ENCODE measurements at regions not wholly inside any gene's neighbourhood (a gene's known extent, or its start where the extent isn't known, plus 50 kb on each side); places are given as distances from the start of the nearest gene placed in this dataset.

- no peaks in the 10 kb centered on the region for H3K9me3 Mint-ChIP-seq
- no peaks in the 10 kb centered on the region for H3K36me3 Mint-ChIP-seq
- no peak overlapping the region for H3K4me3 Mint-ChIP-seq
These were observed 261.6 kb downstream of the VPS13C start for GRCh38 chr15:61798631-61799030.

GRCh38 chr15:61796056-61796455, 264.2 kb downstream of the VPS13C start:
- no peaks in the 10 kb centered on the region for H3K9me3 Mint-ChIP-seq

More at GRCh38 chr15:61798631-61799030, 261.6 kb downstream of the VPS13C start:
- no peak overlapping the region for H3K27ac Mint-ChIP-seq
- H3K4me1 Mint-ChIP-seq = no peaks in the 10 kb centered on the region
- H3K27me3 Mint-ChIP-seq = peaks cover 10% of the 10 kb centered on the region

GRCh38 chr15:61794881-61795280, 265.4 kb downstream of the VPS13C start:
- Mint-ChIP-seq H3K36me3 (no peaks in the 10 kb centered on the region), H3K4me1 (no peaks in the 10 kb centered on the region), H3K9me3 (no peaks in the 10 kb centered on the region), H3K4me3 (no peak overlapping the region), H3K27me3 (peaks cover 23% of the 10 kb centered on the region), H3K27ac (no peak overlapping the region)

More at GRCh38 chr15:61796056-61796455, 264.2 kb downstream of the VPS13C start:
- H3K36me3 Mint-ChIP-seq = no peaks in the 10 kb centered on the region
- H3K27me3 Mint-ChIP-seq = peaks cover 19% of the 10 kb centered on the region
- no peak overlapping the region for H3K4me3 Mint-ChIP-seq
- H3K27ac Mint-ChIP-seq = no peak overlapping the region
- H3K4me1 Mint-ChIP-seq = no peaks in the 10 kb centered on the region

DNA sequence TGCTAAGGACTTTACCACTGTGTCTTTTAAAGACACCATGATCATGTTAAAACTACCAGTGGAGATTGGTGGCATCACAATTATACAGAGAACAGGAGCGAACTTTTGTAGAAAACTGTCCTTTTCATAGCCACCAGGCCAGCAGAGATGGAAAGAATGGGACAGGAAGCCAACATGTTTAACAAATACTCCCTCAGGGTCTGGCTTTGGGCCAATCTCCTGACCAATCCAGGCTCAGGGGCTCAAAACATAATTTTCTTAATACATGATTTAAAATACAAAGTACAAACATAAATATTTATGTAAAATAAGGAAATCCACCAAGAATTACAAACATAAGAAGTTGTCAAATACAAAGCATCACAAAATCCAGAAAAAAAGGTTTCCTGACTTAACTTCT, 266.0 kb downstream of the VPS13C start:
- Mint-ChIP-seq H3K9me3 (no peaks in the 10 kb centered on the region), H3K27ac (no peak overlapping the region)

DNA sequence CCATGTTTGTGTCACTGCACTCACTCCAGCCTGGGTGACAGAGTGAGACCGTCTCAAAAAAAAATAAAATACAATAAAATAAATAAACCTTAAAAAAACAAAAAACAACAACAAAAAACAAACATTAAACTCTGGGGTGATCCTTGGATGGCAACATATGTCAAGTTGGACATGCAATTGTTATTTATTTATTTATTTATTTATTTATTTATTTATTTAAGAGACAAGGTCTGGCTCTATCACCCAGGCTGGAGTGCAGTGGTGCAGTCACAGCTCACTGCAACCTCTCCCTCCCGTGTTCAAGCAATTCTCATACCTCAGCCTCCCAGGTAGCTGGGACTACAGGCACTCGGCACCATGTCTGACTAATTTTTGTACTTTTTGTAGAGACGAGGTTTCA, 275.5 kb downstream of the VPS13C start:
- Mint-ChIP-seq H3K36me3 (no peaks in the 10 kb centered on the region), H3K4me1 (no peaks in the 10 kb centered on the region), H3K4me3 (no peak overlapping the region), H3K27ac (no peak overlapping the region), H3K27me3 (peaks cover 19% of the 10 kb centered on the region), H3K9me3 (no peaks in the 10 kb centered on the region)

More for the DNA sequence above, 266.0 kb downstream of the VPS13C start:
- Mint-ChIP-seq H3K4me3 (no peak overlapping the region), H3K27me3 (peaks cover 23% of the 10 kb centered on the region), H3K36me3 (no peaks in the 10 kb centered on the region), H3K4me1 (no peaks in the 10 kb centered on the region)

DNA sequence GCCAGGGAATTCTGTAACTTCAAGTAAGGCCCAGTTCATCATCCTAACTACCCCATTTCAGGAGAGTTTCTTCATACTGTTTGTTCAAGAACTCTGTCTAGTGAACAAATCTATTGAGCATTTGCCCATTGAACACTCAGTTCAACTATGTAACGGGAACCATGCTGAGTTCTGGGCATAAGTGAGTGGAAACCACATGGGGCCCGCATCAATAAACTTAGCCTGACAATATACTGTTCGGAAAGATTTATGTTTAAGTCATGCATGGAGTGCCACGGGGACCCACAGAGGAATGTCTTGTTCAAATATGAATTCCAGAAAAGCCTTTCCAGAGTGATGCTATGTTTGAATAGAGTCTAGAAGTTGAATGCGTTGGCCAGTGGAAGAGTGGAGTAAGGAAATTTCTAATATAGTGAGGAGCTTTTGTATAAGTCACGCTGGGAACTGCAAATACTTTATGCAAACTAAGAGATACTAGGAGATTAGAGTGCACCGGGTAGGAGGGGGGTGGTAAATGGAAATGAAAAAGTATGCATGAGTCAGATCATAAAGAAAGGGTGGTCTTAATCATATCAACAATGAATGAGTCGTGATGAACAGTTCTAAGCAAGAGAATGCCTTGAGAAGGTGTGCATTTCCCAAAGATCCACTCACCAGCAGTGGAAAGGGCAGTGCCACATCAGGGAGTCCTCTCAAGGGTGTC, 279.8 kb downstream of the VPS13C start:
- H3K27ac Mint-ChIP-seq = no peak overlapping the region
- no peaks in the 10 kb centered on the region for H3K9me3 Mint-ChIP-seq
- no peaks in the 10 kb centered on the region for H3K36me3 Mint-ChIP-seq
- no peaks in the 10 kb centered on the region for H3K4me1 Mint-ChIP-seq
- no peak overlapping the region for H3K4me3 Mint-ChIP-seq
- peaks cover 36% of the 10 kb centered on the region for H3K27me3 Mint-ChIP-seq

DNA sequence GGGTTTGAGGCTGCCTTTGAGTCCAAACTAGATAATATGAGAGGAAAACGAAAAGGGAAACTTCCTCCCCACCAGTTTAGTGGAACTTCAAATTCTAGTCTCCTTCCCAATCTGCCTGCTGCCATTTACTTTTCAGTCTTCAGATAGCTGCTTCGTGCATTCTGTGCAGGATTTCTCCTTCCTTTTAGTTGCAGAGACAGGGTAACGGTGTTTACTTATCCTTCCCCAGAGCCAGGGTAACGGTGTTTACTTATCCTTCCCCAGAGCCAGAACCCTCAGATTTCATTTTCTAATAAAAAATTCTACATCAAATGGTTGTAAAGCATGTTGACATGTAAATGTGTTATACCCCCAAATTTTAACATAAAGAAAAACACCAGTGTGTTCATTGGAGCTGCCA, 282.6 kb downstream of the VPS13C start:
- peaks cover 33% of the 10 kb centered on the region for H3K27me3 Mint-ChIP-seq
- H3K9me3 Mint-ChIP-seq = peaks cover 6% of the 10 kb centered on the region
- H3K36me3 Mint-ChIP-seq = no peaks in the 10 kb centered on the region
- H3K4me3 Mint-ChIP-seq = no peak overlapping the region
- no peak overlapping the region for H3K27ac Mint-ChIP-seq
- no peaks in the 10 kb centered on the region for H3K4me1 Mint-ChIP-seq

- peaks cover 11% of the 10 kb centered on the region for H3K27me3 Mint-ChIP-seq
- H3K4me3 Mint-ChIP-seq = no peak overlapping the region
- no peak overlapping the region for H3K27ac Mint-ChIP-seq
- peaks cover 16% of the 10 kb centered on the region for H3K9me3 Mint-ChIP-seq
- no peaks in the 10 kb centered on the region for H3K4me1 Mint-ChIP-seq
- peaks cover 2% of the 10 kb centered on the region for H3K36me3 Mint-ChIP-seq
These were observed 290.7 kb downstream of the VPS13C start for GRCh38 chr15:61769557-61769956.

DNA sequence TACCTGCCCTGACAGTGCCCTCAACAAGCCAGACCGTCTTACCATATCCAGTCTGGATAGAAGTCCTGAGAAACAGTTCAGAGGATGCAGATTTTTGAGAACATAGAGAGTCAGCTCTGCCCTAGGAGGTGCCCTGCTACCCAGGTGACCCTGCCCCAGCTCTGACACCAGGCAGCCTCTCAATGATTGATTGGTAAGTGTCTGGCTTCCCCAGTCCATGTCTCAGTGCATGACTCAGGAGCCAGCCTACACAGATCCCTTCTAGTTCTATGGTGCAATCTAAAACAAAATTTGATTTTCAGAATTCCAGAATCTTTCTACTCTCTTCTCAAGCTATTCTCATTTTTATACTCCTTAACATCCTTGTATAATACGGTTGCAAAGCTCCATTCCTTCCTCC, 292.1 kb downstream of the VPS13C start:
- Mint-ChIP-seq H3K27ac (no peak overlapping the region), H3K4me1 (no peaks in the 10 kb centered on the region), H3K27me3 (peaks cover 17% of the 10 kb centered on the region)

GRCh38 chr15:61764981-61765380, 295.3 kb downstream of the VPS13C start:
- Mint-ChIP-seq H3K27me3 (peaks cover 30% of the 10 kb centered on the region), H3K4me1 (no peaks in the 10 kb centered on the region), H3K9me3 (no peaks in the 10 kb centered on the region), H3K27ac (no peak overlapping the region), H3K4me3 (no peak overlapping the region), H3K36me3 (no peaks in the 10 kb centered on the region)

More for the DNA sequence above, 292.1 kb downstream of the VPS13C start:
- H3K4me3 Mint-ChIP-seq = no peak overlapping the region
- peaks cover 2% of the 10 kb centered on the region for H3K36me3 Mint-ChIP-seq
- peaks cover 10% of the 10 kb centered on the region for H3K9me3 Mint-ChIP-seq

GRCh38 chr15:61764141-61764540, 296.1 kb downstream of the VPS13C start:
- H3K27me3 Mint-ChIP-seq = peaks cover 30% of the 10 kb centered on the region
- H3K27ac Mint-ChIP-seq = no peak overlapping the region
- no peaks in the 10 kb centered on the region for H3K36me3 Mint-ChIP-seq
- H3K9me3 Mint-ChIP-seq = no peaks in the 10 kb centered on the region
- H3K4me3 Mint-ChIP-seq = no peak overlapping the region
- no peaks in the 10 kb centered on the region for H3K4me1 Mint-ChIP-seq

GRCh38 chr15:61762676-61763075, 297.6 kb downstream of the VPS13C start:
- H3K27me3 Mint-ChIP-seq = peaks cover 27% of the 10 kb centered on the region
- H3K27ac Mint-ChIP-seq = no peak overlapping the region
- no peaks in the 10 kb centered on the region for H3K36me3 Mint-ChIP-seq
- H3K4me3 Mint-ChIP-seq = no peak overlapping the region
- no peaks in the 10 kb centered on the region for H3K9me3 Mint-ChIP-seq
- no peaks in the 10 kb centered on the region for H3K4me1 Mint-ChIP-seq

DNA sequence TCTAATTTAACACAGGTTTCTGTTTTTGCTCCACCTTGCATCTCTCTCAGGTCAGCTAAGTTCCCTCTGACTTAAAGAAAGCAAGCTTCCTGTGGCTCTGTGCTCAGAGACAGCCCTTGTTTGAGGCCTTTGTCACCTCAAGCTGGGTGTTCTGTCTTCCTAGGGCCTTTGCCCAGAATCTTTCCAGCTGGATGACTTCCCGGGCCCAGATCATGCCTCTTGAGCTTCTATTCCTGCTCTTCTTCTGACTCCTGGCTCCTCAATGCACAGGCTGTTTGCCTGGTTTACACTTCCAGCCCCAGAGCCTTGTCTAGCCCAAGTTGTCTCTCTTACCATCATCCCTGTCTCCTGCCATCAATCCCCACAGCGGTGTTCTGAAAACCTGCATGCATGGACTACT, 300.6 kb downstream of the VPS13C start:
- Mint-ChIP-seq H3K4me3 (no peak overlapping the region), H3K9me3 (no peaks in the 10 kb centered on the region), H3K4me1 (no peaks in the 10 kb centered on the region), H3K27ac (no peak overlapping the region), H3K36me3 (no peaks in the 10 kb centered on the region), H3K27me3 (peaks cover 22% of the 10 kb centered on the region)

DNA sequence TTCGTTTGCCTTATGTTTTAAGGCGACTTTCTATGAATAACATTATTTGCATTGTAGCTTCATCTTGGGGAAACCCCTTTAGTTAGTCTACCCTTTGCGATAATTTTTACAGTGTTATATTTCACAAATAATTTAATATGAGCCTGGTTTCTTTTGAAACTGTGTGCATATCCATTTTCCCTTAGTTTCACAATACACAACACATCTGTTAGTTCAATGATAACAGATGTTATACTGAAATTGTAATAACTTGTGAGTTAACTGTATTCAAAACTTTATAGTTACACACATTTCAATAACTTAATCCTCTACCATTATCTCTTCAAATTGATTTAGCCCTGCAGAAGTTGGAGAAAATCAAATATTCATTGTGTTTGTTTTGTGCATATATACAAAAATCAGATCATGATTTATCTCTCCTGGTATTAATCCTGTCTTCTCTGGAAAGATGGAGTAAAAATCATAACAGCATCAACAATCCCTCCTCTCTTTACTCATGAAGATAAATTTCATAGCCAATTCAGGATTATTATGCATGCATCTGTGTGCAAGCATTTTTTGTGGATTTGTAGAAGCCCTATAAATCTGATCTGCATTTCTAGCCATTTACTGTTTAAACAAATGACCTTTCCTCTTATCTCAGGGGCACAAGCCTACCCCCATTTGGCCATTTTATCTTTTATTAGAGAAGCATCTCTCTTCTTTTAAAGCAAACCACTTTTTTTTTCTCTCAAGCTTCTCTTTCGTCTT, 304.0 kb downstream of the VPS13C start:
- no peaks in the 10 kb centered on the region for H3K9me3 Mint-ChIP-seq
- no peak overlapping the region for H3K27ac Mint-ChIP-seq
- H3K27me3 Mint-ChIP-seq = peaks cover 9% of the 10 kb centered on the region
- no peaks in the 10 kb centered on the region for H3K4me1 Mint-ChIP-seq
- H3K36me3 Mint-ChIP-seq = no peaks in the 10 kb centered on the region
- no peak overlapping the region for H3K4me3 Mint-ChIP-seq

- H3K9me3 Mint-ChIP-seq = no peaks in the 10 kb centered on the region
- H3K4me3 Mint-ChIP-seq = no peak overlapping the region
- peaks cover 5% of the 10 kb centered on the region for H3K27me3 Mint-ChIP-seq
- no peaks in the 10 kb centered on the region for H3K4me1 Mint-ChIP-seq
- H3K36me3 Mint-ChIP-seq = no peaks in the 10 kb centered on the region
- H3K27ac Mint-ChIP-seq = no peak overlapping the region
These were observed 304.8 kb downstream of the VPS13C start for GRCh38 chr15:61755467-61755866.

DNA sequence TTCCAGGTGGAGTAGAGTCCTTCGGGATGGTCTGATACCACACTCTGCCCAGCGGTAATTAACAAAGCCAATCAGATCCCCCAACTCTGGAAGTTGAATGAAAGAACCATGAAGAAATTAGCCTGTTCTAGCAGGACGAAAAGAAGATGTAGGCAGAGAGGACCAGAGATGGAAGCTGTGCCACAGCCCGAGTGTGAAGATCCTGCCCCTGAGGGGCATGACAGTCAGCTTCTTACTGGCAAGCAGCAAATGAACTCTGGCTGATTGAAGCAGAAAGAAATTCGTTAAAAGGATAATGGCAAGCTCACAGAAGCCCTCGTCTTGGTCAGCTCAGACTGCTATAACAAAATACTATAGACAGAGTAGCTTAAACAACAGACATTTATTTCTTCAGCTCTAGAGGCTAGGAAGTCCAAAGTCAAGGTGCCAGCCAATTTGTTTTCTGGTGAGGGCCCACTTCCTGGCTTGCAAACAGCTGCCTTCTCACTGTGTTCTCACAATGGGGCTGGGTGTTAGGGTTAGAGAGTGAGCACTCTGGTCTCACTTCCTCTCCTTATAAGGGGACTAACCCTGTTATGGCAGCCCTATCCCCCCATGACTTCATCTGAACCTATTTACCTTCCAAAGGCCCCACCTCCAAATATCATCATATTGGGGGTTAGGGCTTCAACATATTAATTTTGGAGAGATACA, 307.1 kb downstream of the VPS13C start:
- H3K36me3 Mint-ChIP-seq = no peaks in the 10 kb centered on the region
- no peaks in the 10 kb centered on the region for H3K9me3 Mint-ChIP-seq

More for the DNA sequence above, 307.1 kb downstream of the VPS13C start:
- Mint-ChIP-seq H3K27me3 (peaks cover 2% of the 10 kb centered on the region), H3K4me3 (no peak overlapping the region), H3K27ac (no peak overlapping the region), H3K4me1 (no peaks in the 10 kb centered on the region)
